Heart left ventricle (tissue), 13 donors: ENCODE measurements at regions not wholly inside any gene's neighbourhood (a gene's known extent, or its start where the extent isn't known, plus 50 kb on each side); places are given as distances from the start of the nearest gene placed in this dataset.

Experiments used
- CTCF ChIP-seq, 12 donors: fragments of 200-600 bp; sonication (generic) in 4 of 12; IDR thresholded peaks; one replicate each; pipeline versions ENCODE4 v1.5.0 to v1.8.0; 2018 to 2022; ENCODE audit warnings: antibody characterized with exemption in 12 of 12, mild to moderate bottlenecking in 5 of 12
- POLR2A ChIP-seq, 2 donors: fragments of 450-650 bp; IDR thresholded peaks; one replicate each; pipeline ENCODE4 v1.6.1; 2017; ENCODE audit warnings: antibody characterized with exemption in 2 of 2, mild to moderate bottlenecking in 2 of 2, moderate library complexity in 2 of 2
- donor health status: ischemic (EF 13 %, LVEDD 7.1; RV severe dilation, severe dysfunction).
- donor health status: DM: no; HTN: yes; CAD: no.
- donor health status: DM: no; HTN: no; CAD: no.
- donor health status: ischemic (EF 25% LVEDD 6.9; RV normal size, moderate dysfunction).
- donor health status: ischemic (EF 25% LVEDD 5.7; RV mildly dilated, moderate dysfunction).
- donor health status: ischemic (EF 35%, LVEDD 5.7; RV mildly dilated, moderate dysfunction).
- donor health status: nonischemic (EF 11% LVEDD 7.7; RV severe dilation, severe dysfunction).
- donor health status: DM: yes; HTN: yes; CAD: no.
- donor health status: PGD.
- donor health status: ischemic (EF 29% LVEDD 5.4; RV normal size, mild dysfunction).
- donor health status: nonischemic (EF 23%, LVEDD 6.1; RV moderate dilation, normal function).

GRCh38 chr10:9024210-9024609, 969.7 kb downstream of the GATA3 start:
- TF ChIP-seq CTCF (IDR thresholded peaks at IDR 0.05) (no peak), POLR2A (IDR thresholded peaks at IDR 0.05) (no peak)
